Stimulated activated naive CD8-positive, alpha-beta T cell treated with anti-CD3 and anti-CD28 coated beads, Interleukin-15, amount 100 ng/mL, for 72 hours (primary cell): ENCODE measurements at regions not wholly inside any gene's neighbourhood (a gene's known extent, or its start where the extent isn't known, plus 50 kb on each side); places are given as distances from the start of the nearest gene placed in this dataset.

Source experiments
- ATAC-seq: fragments of 150-1000 bp; cut with Tn5 transposase; 2 replicates; pipeline ENCODE4 v1.10.0; 2021; ENCODE audit warnings: mild to moderate bottlenecking, moderate library complexity
- DNase-seq, 2 donors: peaks; one replicate each; pipeline ENCODE4 v3.0.0; 2021 to 2022
- H3K27ac Mint-ChIP-seq, 2 donors: one replicate each; pipeline ENCODE4 v1.8.0; 2022; ENCODE audit warnings: mild to moderate bottlenecking in 2 of 2, mixed read lengths in 2 of 2, moderate library complexity in 2 of 2
- H3K27me3 Mint-ChIP-seq: one replicate; pipeline ENCODE4 v1.8.0; 2022; ENCODE audit warnings: mixed read lengths
- H3K4me1 Mint-ChIP-seq: one replicate; pipeline ENCODE4 v1.8.0; 2022; ENCODE audit warnings: mild to moderate bottlenecking, mixed read lengths
- H3K4me3 Mint-ChIP-seq, 2 donors: one replicate each; pipeline ENCODE4 v1.8.0; 2022; ENCODE audit warnings: mild to moderate bottlenecking in 2 of 2, mixed read lengths in 2 of 2, moderate library complexity in 1 of 2
- H3K9me3 Mint-ChIP-seq, 2 donors: one replicate each; pipeline ENCODE4 v1.8.0; 2022; ENCODE audit warnings: mixed read lengths in 2 of 2

DNA sequence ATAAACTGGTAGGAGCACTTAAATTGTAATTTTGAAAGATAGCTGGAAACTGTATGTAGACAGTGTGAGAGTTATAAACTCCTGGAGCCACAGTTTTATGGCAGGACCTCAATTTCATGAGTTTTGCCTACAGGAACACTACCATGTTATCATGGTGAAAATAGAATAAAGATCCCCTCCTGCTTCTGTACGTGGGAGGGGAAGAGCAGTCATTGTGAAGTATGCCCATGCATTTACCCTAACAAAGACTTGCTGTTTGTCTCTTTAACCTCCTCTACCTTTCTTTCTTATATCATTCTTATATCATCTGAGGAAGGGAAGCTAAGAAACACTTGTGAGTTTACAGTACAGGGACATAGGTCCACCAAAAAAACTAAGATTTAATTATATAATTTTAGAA lies 327.0 kb downstream of the PCDH10 start:
- Mint-ChIP-seq H3K27me3 (no peaks in the 10 kb centered on the region), H3K9me3 (peaks cover 4 to 11% of the 10 kb centered on the region in 2 donors), H3K4me3 (no peak overlapping the region), H3K27ac (no peak overlapping the region), H3K4me1 (no peaks in the 10 kb centered on the region)
- ATAC-seq (no peak), DNase-seq (no peak)

GRCh38 chr4:133474501-133474900 lies 325.4 kb downstream of the PCDH10 start:
- Mint-ChIP-seq H3K27me3 (no peaks in the 10 kb centered on the region), H3K4me1 (no peaks in the 10 kb centered on the region), H3K9me3 (peaks cover 4 to 11% of the 10 kb centered on the region in 2 donors), H3K27ac (no peak overlapping the region), H3K4me3 (no peak overlapping the region)
- no peak for ATAC-seq
- no peak for DNase-seq

DNA sequence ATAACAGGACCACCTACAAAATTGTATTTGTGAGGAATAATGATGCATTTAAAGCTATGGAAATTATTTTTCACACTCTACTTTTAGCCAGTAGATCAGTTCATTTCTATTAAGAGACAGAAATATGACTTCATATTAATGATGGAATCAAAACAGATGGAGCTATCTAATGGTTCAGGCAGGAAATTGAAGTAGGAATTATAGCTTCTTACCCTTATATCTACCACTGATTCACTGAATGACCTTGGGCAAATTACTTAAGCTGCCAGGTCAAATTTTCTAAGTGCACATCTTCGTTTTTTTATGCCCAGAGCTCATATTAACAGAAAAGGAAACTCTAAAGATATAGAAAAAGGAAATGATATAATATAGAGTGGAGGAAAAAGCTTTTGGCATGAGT lies 323.1 kb downstream of the PCDH10 start:
- H3K27me3 Mint-ChIP-seq: no peaks in the 10 kb centered on the region
- H3K4me1 Mint-ChIP-seq: no peaks in the 10 kb centered on the region
- DNase-seq: no peak
- no peak for ATAC-seq
- H3K27ac Mint-ChIP-seq: no peak overlapping the region
- H3K4me3 Mint-ChIP-seq: no peak overlapping the region
- H3K9me3 Mint-ChIP-seq: peaks cover 4 to 16% of the 10 kb centered on the region in 2 donors

DNA sequence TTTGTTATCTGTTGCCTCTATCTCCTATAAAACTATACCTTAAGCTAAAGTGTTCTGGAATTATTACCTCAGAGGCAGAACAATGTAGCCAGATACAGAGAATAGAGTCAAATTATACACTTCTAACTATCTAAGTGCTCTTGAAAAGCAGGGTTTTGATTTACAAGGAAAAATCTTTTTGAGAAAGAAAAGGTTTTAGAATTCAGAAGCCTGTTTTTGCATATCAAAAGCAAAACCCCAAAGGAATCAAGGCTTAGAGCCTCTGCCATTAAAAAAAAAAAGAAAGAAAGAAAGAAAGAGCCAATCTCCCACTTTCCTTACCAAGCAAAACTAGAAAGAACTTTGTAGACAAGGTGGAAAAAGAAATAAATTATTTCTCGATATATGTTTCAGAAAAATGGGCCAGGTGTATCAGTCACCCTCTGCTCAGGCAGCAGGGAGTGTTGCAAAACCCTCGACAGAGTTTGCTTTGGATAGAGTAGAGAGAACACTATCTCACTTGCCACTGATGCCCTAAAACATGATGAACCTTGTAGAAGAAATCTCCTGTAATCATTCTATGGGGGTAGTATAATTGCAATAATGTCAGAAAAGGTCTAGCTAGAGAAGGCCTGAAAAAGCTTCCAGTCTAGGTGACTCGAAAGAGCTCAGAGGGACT lies 318.3 kb downstream of the PCDH10 start:
- DNase-seq: no peak
- Mint-ChIP-seq H3K4me1 (no peaks in the 10 kb centered on the region), H3K27ac (no peak overlapping the region), H3K4me3 (no peak overlapping the region), H3K27me3 (no peaks in the 10 kb centered on the region), H3K9me3 (peaks cover 4 to 20% of the 10 kb centered on the region in 2 donors)
- no peak for ATAC-seq

DNA sequence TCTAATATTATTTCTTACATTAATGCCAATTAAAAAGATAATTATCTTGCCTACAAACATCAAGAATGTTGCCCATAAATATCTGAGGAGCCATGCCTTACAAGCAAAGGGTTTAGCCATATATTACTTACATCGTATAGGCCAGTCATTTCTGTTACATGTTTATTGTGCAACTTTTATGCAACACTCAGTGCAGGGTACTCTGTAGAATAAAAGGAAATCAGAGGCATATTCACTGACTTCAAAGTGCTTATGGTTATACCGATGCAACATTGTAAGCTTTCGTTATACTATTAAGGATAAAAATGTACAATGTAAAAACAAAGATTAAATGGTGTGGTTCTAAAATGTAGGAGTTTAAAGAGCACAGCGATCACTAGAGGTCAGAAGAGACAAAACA lies 315.9 kb downstream of the PCDH10 start:
- DNase-seq: no peak

GRCh38 chr4:133464311-133464710 lies 315.2 kb downstream of the PCDH10 start:
- Mint-ChIP-seq H3K9me3 (peaks cover 4 to 20% of the 10 kb centered on the region in 2 donors), H3K4me3 (no peak overlapping the region), H3K27ac (no peak overlapping the region), H3K27me3 (no peaks in the 10 kb centered on the region), H3K4me1 (no peaks in the 10 kb centered on the region)
- ATAC-seq: no peak
- DNase-seq: no peak

More for the DNA sequence above, 315.9 kb downstream of the PCDH10 start:
- no peak overlapping the region for H3K4me3 Mint-ChIP-seq
- H3K27ac Mint-ChIP-seq: no peak overlapping the region
- ATAC-seq: no peak
- no peaks in the 10 kb centered on the region for H3K27me3 Mint-ChIP-seq
- H3K4me1 Mint-ChIP-seq: no peaks in the 10 kb centered on the region
- H3K9me3 Mint-ChIP-seq: peaks cover 4 to 20% of the 10 kb centered on the region in 2 donors

DNA sequence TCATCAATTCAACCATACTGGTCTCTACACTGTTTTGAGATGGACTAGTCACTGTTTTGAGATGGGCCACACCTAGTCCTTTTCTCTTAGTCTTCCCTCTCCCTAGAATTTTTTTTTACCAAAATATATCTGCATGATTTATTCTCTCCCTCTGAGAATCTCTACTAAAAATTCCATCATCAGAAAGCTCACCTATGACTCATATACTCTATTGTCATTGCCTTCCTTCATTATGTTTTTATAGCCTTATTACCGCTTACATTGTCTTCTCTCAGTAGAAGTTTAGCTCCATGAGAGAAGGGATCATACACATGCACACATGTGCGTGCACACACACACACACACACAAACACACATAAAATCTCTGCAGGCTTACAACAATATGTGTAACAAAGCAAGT lies 303.6 kb downstream of the PCDH10 start:
- Mint-ChIP-seq H3K4me1 (no peaks in the 10 kb centered on the region), H3K27ac (no peak overlapping the region), H3K4me3 (no peak overlapping the region), H3K27me3 (no peaks in the 10 kb centered on the region), H3K9me3 (peaks cover 6% of the 10 kb centered on the region in 2 donors)
- ATAC-seq (no peak), DNase-seq (no peak)

DNA sequence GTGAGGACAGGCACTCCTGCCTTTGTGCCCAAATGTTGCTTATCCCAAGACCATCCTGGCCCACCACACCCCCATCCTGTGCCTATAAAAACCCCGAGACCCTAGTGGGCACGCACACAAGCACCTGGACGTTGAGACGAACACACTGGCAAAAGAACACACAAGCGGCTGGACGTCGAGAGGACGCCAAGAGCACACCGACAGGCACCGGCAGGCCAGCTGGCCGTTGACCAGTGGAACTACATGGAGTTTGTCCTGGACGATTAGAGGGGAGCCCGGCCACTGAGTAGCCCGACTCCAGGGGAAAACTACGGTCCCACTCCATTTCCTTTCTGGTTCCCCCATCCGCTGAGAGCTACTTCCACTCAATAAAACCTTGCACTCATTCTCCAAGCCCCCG lies 301.7 kb downstream of the PCDH10 start:
- Mint-ChIP-seq H3K4me1 (no peaks in the 10 kb centered on the region), H3K4me3 (no peak overlapping the region), H3K9me3 (peaks cover 4 to 6% of the 10 kb centered on the region in 2 donors), H3K27ac (no peak overlapping the region), H3K27me3 (no peaks in the 10 kb centered on the region)
- ATAC-seq: no peak
- DNase-seq: no peak

- Mint-ChIP-seq H3K9me3 (peaks cover 0 to 4% of the 10 kb centered on the region in 2 donors), H3K4me1 (no peaks in the 10 kb centered on the region), H3K4me3 (no peak overlapping the region), H3K27ac (no peak overlapping the region), H3K27me3 (no peaks in the 10 kb centered on the region)
- ATAC-seq (no peak), DNase-seq (no peak)
These were observed 291.3 kb downstream of the PCDH10 start for GRCh38 chr4:133440404-133440803.

GRCh38 chr4:133439830-133440229 lies 290.7 kb downstream of the PCDH10 start:
- no peak overlapping the region for H3K4me3 Mint-ChIP-seq

GRCh38 chr4:133424605-133425004 lies 275.5 kb downstream of the PCDH10 start:
- no peak for DNase-seq
- no peaks in the 10 kb centered on the region for H3K27me3 Mint-ChIP-seq
- no peak overlapping the region for H3K4me3 Mint-ChIP-seq
- H3K4me1 Mint-ChIP-seq: no peaks in the 10 kb centered on the region
- no peak overlapping the region for H3K27ac Mint-ChIP-seq
- H3K9me3 Mint-ChIP-seq: peaks cover 0 to 6% of the 10 kb centered on the region in 2 donors
- no peak for ATAC-seq

More at GRCh38 chr4:133439830-133440229, 290.7 kb downstream of the PCDH10 start:
- ATAC-seq: no peak
- Mint-ChIP-seq H3K27ac (no peak overlapping the region), H3K4me1 (no peaks in the 10 kb centered on the region), H3K27me3 (no peaks in the 10 kb centered on the region), H3K9me3 (peaks cover 0 to 4% of the 10 kb centered on the region in 2 donors)
- no peak for DNase-seq

GRCh38 chr4:133403913-133404312 lies 254.8 kb downstream of the PCDH10 start:
- DNase-seq: no peak
- no peak for ATAC-seq
- no peak overlapping the region for H3K27ac Mint-ChIP-seq
- no peak overlapping the region for H3K4me3 Mint-ChIP-seq
- no peaks in the 10 kb centered on the region for H3K4me1 Mint-ChIP-seq
- H3K27me3 Mint-ChIP-seq: no peaks in the 10 kb centered on the region
- peaks cover 9 to 26% of the 10 kb centered on the region in 2 donors for H3K9me3 Mint-ChIP-seq

DNA sequence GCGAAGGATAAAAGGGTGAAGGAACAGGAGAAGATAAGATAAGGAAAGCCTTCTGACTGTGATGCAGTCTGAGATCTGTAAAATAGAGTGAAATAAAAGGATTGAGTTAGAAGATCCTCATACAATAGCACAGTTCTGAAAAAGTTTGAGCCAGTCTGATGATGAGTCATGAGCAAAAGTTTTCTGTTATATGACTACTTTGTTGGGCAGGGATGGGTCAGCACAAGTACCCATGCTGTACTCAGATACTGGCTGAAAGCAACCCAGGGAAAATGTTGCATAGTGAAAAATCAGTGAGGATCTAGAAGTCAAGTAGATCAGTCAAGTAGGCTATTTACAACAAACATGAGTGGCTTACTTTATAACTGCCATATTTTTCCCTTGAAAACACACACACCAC lies 253.5 kb downstream of the PCDH10 start:
- Mint-ChIP-seq H3K4me3 (no peak overlapping the region), H3K9me3 (peaks cover 9 to 26% of the 10 kb centered on the region in 2 donors), H3K4me1 (no peaks in the 10 kb centered on the region), H3K27me3 (no peaks in the 10 kb centered on the region), H3K27ac (no peak overlapping the region)
- no peak for DNase-seq
- no peak for ATAC-seq

GRCh38 chr4:133394971-133395627 lies 246.0 kb downstream of the PCDH10 start:
- DNase-seq: no peak
- Mint-ChIP-seq H3K4me3 (no peak overlapping the region), H3K27me3 (no peaks in the 10 kb centered on the region), H3K9me3 (peaks cover 0 to 6% of the 10 kb centered on the region in 2 donors), H3K27ac (no peak overlapping the region), H3K4me1 (no peaks in the 10 kb centered on the region)
- ATAC-seq: no peak

GRCh38 chr4:133390198-133390855 lies 241.2 kb downstream of the PCDH10 start:
- Mint-ChIP-seq H3K4me1 (no peaks in the 10 kb centered on the region), H3K27ac (no peak overlapping the region), H3K27me3 (no peaks in the 10 kb centered on the region), H3K4me3 (no peak overlapping the region), H3K9me3 (peaks cover 0 to 6% of the 10 kb centered on the region in 2 donors)
- no peak for ATAC-seq
- no peak for DNase-seq

DNA sequence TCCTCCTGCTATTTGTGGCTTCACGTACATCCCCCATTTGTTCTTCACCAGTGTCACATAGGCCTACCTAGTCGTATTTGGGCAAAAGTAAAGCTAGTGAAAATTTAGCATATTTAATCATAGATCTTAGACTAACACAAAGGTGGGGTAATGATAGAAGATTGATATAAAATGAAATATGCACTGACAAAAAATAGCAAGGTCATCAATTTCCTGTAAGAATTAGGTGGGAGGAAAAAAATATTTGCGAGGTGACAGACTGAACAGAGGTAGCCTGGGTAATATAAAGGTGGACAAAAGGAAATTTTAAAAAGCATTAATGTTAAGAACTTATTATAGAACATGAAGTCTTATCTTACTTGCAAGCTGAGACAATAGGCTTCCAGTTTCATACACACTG lies 239.9 kb downstream of the PCDH10 start:
- no peaks in the 10 kb centered on the region for H3K27me3 Mint-ChIP-seq
- ATAC-seq (no peak), DNase-seq (no peak)
- H3K4me3 Mint-ChIP-seq: no peak overlapping the region
- no peaks in the 10 kb centered on the region for H3K9me3 Mint-ChIP-seq
- H3K27ac Mint-ChIP-seq: no peak overlapping the region
- H3K4me1 Mint-ChIP-seq: no peaks in the 10 kb centered on the region
